ENCODE measurements at regions not wholly inside any gene's neighbourhood (a gene's known extent, or its start where the extent isn't known, plus 50 kb on each side); places are given as distances from the start of the nearest gene placed in this dataset.

- no peak for TF ChIP-seq ZNF23 (tag by site-specific recombination; IDR thresholded peaks at IDR 0.05; ENCODE audit: borderline replicate concordance)
- TF ChIP-seq CTCF (tag by site-specific recombination; IDR thresholded peaks at IDR 0.05): no peak
- no peak for TF ChIP-seq KLF16 (tag by site-specific recombination; IDR thresholded peaks at IDR 0.05)
Observed at GRCh38 chr4:188450571-188450970, 311.3 kb downstream of the TRIML1 start.
